Pons (tissue), 1 donor: ENCODE measurements at regions not wholly inside any gene's neighbourhood (a gene's known extent, or its start where the extent isn't known, plus 50 kb on each side); places are given as distances from the start of the nearest gene placed in this dataset.
A peak's percentile ranks its signal among the peaks of the same experiment; 100 is the strongest.
"Not testable (repeated sequence)": the region's sequence is repeated elsewhere in the genome, so short reads cannot be mapped to it uniquely, and the experiment has no call there.

Experiments
- DNase-seq: peaks from one replicate; pipeline ENCODE4 v3.0.0-alpha.2; 2016; ENCODE audit warnings: low spot score

GRCh38 chr12:75646329-75647210 lies 135.2 kb upstream of the KRR1 start:
- DNase-seq, result no peak

GRCh38 chr12:75644472-75645072 lies 133.2 kb upstream of the KRR1 start:
- no peak for DNase-seq

DNA sequence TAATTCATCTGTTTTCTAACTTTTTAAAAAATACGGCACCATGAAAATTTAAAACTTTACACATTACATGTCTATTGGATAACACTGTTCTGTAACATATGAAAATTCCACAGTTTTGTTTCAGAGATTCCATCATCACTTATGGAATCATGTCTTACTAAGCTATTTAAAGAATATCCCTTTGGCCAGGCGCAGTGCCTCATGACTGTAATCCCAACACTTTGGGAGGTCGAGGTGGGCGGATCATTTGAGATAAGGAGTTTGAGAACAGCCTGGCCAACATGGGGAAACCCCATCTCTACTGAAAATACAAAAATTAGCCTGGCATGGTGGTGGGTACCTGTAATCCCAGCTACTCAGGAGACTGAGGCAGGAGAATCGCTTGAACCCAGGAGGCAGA lies 131.7 kb upstream of the KRR1 start:
- DNase-seq, result not testable (repeated sequence)

DNA sequence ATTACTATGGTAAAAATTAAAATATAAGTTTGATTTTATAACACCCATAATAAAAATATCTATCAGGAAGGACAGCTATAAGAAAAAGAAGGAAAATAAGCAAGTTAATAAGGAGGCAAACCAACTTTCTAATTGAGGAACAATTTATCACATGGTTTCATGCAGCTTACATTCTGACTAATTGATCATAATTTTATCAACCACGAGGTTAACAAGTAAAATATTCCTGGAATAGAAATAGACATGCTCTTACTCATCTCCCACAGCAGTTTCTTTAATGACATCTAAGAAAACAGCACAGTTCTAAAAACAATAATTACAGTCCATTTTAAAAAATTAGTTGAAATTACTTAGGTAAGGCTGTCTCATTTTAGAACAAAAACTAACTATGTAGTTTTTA lies 130.8 kb upstream of the KRR1 start:
- DNase-seq, result no peak

DNA sequence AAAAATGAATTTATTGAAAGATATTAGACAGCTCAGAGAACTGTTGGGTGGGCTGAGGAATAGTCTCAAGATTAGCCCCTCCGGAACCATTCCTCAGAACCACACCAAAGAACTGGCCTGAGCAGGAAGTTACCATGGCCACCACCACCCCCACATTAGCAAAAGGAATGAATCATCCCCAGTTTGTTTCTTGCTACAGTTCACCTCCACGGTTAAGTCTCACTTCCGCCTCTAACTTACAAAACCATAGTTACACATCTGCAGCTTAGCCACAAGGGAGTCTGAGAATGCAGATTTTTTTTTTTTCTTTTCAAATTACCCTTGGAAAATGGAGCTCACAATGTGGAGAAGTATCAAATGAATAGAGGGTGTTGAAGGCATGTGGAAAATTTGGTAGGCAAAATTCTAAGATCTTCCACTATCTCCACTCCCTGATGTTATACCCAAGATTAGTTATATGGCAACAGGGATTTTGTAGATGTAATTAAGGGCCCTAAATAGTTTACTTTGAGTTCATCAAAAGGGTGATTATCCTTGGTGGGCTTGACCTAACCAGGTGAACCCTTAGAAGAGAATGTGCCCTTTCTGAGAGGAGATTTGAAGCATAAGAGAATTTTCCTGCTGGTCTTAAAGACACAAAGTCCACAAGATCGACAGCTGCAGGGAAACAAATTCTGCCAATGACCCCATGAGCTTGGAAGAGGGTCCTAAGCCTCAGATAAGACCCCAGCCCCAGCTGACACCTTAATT lies 129.8 kb upstream of the KRR1 start:
- DNase-seq, result no peak

DNA sequence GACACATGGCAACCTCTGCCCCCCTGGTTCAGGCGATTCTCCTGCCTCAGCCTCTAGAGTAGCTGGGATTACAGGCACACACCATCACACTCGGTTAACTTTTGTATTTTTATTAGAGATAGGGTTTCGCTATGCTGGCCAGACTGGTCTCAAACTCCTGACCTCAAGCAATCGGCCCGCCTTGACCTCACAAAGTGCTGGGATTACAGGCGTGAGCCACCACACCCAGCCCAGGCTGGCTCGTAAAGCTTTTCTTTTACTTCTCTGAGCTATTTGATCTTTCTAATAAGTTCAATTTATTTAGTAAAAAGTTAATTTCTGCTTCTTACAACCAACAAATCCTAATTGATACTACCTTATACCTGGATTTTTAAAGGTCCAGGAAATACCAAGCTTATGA lies 127.4 kb upstream of the KRR1 start:
- DNase-seq, result no peak

GRCh38 chr12:75636607-75637006 lies 125.2 kb upstream of the KRR1 start:
- DNase-seq, result no peak

DNA sequence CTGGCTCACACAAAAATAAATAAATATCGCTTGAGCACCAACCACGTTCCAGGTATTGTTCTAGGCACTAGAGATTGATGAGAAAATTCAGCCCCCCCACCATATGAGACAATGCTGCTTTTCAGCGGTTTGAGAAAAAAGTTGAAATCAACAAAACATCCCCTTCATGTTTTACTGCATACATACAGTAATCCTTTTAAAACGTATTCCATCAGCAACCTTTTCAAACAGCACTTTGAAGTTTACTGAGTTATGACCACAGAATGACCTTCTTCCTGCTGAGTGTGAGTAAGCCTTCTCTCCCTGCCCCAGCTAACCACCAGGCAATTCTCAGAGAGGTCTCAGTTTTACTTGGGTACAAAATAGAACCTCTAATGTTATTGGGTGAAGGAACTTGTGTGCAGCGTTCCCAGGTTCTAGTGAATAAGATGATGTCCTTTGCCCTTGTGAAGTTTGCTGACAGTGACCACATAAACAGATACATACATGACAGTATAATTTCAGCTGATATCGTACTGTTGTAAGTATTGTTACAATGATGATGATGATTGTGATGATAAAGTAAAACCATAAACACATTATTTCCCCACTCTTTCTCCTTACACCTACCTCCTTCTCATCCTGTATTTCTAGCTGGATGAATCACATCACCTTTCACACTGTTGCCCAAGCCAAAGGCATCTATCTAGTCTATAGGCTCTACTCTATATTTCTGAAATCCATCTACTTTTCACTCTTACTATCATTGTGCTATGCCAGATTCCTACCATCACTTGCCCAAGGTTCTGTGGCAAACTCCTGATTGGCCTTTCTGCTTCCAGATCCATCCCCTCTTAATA lies 124.4 kb upstream of the KRR1 start:
- no peak for DNase-seq

DNA sequence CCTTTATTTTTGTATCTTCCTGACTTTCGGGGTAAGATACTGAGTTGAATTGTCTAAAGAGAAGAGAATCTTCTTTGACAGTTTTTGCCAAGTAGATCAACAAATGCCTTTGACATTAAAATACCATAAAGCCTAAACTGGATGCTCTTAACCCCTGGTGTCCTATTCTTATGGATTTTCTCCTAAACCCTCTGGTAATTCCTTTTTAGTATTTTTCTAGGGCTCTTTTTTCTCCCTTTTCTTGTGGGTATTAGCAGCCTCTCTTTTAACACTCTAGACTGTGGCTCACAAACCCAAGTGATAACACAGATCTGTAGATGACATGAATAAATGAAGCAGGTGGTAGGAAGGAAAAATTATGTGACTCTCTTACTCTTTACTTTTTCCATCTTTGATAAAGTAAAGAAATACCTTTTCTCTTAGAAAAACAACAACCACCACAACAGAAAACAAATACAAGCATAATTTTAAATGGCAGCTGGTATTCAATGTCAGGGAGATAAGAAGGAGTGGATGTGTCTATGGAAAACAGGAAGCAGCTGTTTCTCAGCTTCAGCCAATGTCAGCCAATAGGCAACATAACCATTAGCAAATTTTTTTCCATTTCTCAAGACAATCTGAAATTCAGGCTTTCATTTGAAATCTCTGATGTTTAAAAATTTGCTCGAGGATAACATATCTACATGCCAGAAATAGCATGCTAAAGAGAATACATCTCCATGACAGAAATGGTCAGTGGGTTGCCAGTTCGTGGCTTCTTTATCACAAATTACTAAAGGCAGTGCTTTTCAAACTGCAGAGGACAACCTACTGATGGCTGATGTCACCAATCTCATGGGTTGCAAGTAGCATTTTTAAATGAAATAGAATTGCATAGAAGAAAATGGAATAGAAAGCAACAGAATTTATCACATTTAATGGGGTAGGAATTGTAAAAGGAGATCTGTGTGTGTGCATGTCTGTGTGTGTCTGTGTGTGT lies 123.1 kb upstream of the KRR1 start:
- no peak for DNase-seq

DNA sequence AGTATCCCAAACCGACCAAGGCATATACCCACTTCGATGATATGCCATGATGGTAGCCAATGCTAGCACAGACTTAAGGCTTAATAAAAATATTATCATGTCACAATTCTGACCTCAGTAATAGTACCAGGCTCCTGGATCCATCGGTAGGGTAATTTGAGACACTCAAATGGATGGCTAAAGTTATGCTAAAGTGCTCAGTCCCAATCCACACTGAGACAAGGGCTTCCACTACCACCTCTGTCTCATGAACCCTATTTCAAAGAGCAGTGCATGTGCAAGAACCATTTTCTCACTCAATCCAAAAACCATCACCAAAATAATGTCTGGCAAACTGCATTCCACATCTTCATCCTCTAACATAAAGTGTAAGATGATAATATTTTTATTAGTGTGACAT lies 122.4 kb upstream of the KRR1 start:
- DNase-seq, result no peak

DNA sequence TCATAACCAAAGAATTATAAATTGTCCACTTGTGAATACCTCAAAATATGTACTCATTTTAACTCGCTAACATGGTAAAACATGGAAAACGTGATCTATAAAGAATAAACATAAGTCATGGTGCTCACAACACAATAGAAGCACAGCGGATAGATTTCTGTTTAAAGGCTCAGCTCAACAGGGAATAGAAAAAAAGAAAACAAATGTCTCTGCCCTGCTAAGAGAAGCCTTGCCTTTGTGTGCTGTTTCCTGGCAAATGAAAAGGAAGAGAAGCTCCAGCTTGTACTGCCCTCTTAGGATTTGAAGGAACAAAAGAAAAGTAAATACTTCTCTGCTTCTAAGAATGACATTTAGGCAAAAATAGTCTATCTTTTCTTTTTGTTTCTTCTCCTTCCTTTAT lies 121.0 kb upstream of the KRR1 start:
- peak; percentile 51 for DNase-seq

- no peak for DNase-seq
Measured at GRCh38 chr12:75631831-75632230, 120.4 kb upstream of the KRR1 start.

DNA sequence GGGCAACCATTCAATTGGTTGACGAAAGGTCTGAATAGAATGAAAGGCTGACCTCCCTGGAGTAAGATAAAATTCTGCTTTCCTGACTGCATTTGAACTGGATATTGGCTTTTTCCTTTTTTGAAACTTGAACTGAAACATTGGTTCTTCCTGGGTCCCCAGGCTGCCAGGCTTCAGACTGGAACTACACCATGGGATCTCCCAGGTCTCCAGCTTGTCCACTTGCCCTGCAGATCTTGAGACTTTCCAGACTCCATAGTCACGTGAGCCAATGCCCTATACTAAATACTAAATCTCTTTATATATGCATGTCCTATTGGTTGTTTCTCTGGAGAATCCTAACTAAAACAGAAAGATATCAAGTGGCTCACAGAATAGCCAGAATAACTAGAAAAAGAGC lies 118.7 kb upstream of the KRR1 start:
- DNase-seq, result no peak

DNA sequence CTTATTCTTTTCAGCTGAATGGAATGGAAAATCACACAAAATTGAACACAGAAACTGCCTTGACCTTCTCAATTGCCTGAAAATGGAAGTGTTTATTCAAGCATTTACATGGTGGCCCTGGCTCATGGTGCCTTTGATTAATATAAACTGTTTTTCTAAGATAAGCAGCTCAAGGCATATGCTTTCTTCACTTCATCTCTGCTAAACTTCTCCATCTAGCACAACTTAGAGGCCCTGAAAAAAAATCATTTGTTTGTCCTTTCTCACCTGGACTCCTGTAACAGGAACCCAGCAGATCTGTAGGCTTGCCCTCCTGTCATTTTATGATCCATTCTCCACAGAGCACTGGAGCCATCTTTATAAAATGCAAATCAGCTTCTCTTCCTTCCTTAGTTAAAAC lies 117.5 kb upstream of the KRR1 start:
- DNase-seq, result no peak

DNA sequence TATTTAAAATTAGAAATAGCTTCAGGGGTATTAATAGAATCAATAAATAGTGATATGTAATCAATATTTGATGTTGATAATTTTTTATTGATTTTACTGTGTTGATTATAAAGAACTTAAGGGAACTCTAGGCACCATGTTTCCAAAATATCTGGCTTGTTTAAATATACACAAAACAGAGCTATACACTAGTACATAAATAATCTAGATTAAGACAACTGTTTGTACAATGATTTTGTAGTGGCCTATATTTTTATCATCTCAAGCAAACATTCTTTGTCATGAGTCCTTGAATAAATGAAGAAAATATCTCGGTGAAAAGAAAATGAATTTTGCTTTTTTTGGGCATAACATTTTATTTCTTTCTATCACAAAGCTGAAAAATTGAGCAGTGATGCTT lies 117.1 kb upstream of the KRR1 start:
- DNase-seq, result no peak

DNA sequence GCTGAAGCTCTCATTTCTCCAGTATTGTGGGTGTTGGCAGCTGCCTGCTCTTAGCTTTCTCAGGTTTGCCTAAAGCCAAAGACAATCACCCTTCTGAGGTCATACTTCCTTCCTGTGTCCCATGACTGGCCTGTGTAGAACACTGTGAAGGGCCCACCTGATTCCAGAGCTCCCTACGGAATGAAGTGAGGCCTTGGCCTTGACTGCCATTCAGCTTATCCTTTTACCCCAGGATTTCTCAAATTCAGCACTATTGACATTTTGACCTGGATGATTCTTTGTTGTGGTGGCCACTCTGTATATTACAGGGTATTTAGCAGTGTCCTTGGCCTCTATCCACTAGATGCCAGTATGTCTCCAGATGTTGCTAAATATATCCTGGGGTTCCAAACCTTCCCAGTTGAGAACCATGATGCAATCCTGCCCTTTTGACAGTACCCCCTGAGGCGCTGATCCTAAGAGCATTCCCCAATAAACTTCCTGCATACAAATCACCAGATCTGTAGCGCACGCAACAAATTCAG lies 112.3 kb upstream of the KRR1 start:
- peak; percentile 35 for DNase-seq

GRCh38 chr12:75622492-75622891 lies 111.1 kb upstream of the KRR1 start:
- DNase-seq, result no peak

DNA sequence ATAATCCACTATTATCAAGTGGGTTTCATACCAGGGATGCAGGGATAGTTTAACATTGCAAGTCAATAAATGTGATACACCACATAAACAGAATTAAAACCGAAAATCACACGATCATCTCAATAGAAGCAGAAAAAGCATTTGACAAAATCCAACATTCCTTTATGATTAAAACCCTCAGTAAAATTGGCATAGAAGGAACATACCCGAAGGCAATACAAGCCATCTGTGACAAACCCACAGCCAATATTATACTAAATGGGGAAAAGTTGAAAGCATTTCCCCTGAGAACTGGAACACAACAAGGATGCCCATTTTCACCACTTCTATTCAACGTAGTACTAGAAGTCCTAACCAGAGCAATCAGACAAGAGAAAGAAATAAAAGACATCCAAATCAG lies 103.0 kb upstream of the KRR1 start:
- not testable (repeated sequence) for DNase-seq

GRCh38 chr12:75613981-75614380 lies 102.6 kb upstream of the KRR1 start:
- no peak for DNase-seq

DNA sequence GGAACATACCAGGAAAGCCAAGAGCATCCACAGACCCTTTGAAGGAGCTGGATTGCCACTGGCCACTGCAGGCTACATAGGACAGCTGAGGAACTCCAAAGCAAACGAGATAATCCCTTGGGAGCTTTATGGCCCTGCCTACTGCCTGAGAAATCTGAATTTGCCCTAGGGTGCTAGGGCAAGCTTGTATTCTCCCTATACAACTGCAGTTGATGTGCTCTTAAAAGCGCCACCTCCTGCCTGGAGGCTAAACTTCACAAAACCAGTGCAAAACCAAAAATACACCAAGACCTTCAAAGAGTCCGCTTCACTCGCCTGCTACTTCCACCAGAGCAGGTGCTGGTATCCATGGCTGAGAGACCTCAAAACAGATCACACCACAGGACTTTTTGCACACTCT lies 99.6 kb upstream of the KRR1 start:
- no peak for DNase-seq

- DNase-seq, result peak; percentile 96
Measured at GRCh38 chr12:75606956-75607355, 95.5 kb upstream of the KRR1 start.
